GM12892 (cell line): ENCODE measurements at regions not wholly inside any gene's neighbourhood (a gene's known extent, or its start where the extent isn't known, plus 50 kb on each side); places are given as distances from the start of the nearest gene placed in this dataset.

Experiments used
- DNase-seq: peaks from one replicate; pipeline ENCODE4 v3.0.0; 2011; ENCODE audit not compliant: insufficient read length
- FAIRE-seq: peaks from 2 replicates; lab custom pipeline; 2011; peaks lifted over from hg19 to GRCh38; lab: Jason Lieb, UNC
- POLR2A ChIP-seq: IDR thresholded peaks from 2 replicates; pipeline ENCODE4 v1.6.1; 2011; ENCODE audit warnings: low read depth, low read length, control low read depth
- POLR2AphosphoS5 ChIP-seq: IDR thresholded peaks from 2 replicates; pipeline ENCODE4 v1.6.1; 2011; ENCODE audit warnings: low read depth, low read length, control low read depth
- TAF1 ChIP-seq: IDR thresholded peaks from 2 replicates; pipeline ENCODE4 v1.6.1; 2011; ENCODE audit warnings: low read depth, mild to moderate bottlenecking, control low read depth, low read length, borderline replicate concordance

GRCh38 chr22:48207919-48208535, 1445.6 kb downstream of the TBC1D22A start:
- FAIRE-seq (no peak), DNase-seq (no peak)
- TF ChIP-seq POLR2A, result no peak
- TF ChIP-seq POLR2AphosphoS5, result no peak
- TF ChIP-seq TAF1, result no peak

DNA sequence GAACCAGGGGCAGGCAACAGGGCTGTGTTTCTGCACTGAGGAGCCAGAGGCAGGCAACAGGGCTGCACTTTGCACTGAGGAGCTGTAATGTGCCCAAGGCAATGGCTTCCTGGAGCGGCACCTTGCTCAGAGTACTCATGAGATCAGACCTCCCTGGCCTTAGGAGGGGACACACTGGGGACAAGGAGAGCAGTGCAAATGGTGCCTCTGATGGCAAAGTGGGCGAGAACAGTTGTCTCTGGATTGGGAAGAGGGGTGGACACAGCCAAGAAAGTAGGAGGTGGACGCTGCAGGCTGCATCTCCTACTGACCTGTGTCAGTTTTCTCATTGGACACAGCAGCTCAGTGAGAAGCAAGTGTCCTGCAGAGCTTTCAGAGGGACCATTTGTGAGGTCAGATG, 1443.3 kb downstream of the TBC1D22A start:
- TF ChIP-seq TAF1, result no peak
- TF ChIP-seq POLR2A, result no peak
- no peak for TF ChIP-seq POLR2AphosphoS5
- FAIRE-seq, result no peak
- no peak for DNase-seq

DNA sequence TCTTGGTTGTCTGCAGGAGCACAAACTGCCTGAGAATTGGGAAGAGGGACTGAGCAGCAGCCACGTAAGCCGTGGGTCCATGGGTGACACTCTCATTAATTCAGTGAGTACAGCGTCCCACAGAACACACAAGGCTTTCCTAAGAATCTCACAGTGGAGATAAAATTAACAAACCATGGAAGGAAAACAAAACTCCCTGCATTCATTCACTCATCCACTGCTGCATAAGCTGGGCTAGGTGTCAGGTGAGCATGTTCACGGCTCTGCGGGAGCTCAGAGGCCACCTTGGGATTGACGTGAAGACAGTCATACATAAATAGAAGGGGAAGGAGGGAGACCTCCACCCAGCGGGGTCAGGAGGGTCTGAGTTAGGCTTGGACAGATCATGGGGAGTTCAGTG, 1442.7 kb downstream of the TBC1D22A start:
- DNase-seq (no peak), FAIRE-seq (no peak)
- TF ChIP-seq POLR2A, result no peak
- TF ChIP-seq POLR2AphosphoS5, result no peak
- TF ChIP-seq TAF1, result no peak

DNA sequence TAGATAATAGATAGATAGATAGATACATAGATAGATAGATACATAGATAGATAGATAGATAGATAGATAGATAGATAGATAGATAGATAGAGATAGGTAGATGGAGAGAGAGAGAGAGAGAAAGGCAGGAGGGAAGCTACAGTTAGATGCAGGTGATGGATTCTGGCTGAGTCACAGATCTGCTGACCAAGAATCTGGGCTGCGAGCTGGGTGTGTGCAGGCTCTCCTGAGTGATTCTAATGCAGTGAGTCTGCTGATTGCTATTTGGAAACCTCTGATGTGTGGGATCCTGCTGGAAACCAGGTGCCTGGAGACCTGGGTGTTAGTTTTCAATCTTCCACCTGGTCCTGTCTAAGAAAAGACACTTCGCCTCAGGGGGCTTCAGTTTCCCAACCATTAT, 1441.8 kb downstream of the TBC1D22A start:
- TF ChIP-seq POLR2AphosphoS5 (no peak), POLR2A (no peak), TAF1 (no peak)
- FAIRE-seq, result no peak

DNA sequence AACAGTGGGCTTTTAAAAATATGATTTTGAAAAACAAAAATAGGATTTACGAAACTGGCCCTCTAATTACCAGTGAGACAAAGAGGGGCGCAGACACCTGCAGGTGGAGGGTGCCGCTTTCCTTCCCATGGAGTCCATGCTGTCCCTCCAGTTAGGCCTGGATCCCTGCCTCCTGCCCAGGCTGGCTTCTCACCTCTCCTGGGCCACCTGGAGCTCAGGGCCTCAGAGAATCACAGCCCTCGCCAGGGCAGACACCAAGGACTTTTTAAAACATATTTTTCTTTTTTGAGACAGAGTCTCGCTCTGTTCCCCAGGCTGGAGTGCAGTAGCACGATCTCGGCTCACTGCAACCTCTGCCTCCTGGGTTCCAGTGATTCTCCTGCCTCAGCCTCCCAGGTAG, 1437.2 kb downstream of the TBC1D22A start:
- DNase-seq (no peak), FAIRE-seq (no peak)
- no peak for TF ChIP-seq POLR2AphosphoS5
- no peak for TF ChIP-seq POLR2A
- TF ChIP-seq TAF1, result no peak

More for the DNA sequence above, 1441.8 kb downstream of the TBC1D22A start:
- DNase-seq, result no peak

DNA sequence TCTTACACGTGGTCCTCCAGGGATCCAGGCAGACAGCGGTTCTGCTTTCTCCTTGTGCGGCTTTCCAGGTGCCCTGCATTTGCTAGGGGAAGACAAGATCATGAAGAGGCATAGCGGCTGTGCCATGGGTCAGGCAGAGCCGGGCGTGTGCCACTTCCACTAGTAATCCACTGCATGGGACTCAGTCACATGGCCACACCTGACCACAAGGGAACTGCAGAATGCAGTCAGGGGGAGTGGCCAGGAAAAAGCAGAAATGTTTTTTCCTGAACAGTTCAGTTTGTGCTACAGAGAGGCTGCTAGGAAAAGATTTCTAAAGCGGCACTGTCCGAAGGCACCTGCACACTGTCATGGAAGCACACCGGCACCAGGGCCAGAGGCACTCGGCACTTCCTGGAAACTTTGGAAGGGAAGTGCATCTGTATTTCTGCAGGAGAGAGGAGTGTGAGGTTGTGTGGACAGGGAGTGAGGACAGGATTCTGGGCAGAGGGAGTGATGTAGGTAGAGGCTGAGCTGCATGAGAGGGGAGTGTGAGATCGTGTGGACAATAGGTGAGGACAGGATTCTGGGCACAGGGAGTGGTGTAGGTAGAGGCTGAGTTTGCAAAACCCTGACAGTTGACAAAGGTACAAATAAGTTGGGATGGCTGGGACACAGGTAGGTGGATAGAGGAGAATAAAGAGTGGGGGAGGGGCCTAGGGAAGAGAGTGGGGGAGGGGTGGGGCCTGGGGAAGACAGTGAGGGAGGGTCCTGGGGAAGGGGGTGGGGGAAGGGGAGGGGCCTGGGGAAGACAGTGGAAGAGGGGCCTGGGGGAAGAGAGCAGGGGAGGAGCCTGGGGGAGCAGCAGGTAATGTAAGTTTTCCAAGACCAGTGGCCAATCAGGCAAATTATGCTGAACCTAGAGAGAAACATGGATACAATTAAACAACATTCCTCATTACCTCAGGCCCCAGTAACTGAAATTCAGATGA, 1436.3 kb downstream of the TBC1D22A start:
- TF ChIP-seq TAF1, result no peak
- TF ChIP-seq POLR2A, result no peak
- TF ChIP-seq POLR2AphosphoS5, result no peak
- FAIRE-seq, result no peak

DNA sequence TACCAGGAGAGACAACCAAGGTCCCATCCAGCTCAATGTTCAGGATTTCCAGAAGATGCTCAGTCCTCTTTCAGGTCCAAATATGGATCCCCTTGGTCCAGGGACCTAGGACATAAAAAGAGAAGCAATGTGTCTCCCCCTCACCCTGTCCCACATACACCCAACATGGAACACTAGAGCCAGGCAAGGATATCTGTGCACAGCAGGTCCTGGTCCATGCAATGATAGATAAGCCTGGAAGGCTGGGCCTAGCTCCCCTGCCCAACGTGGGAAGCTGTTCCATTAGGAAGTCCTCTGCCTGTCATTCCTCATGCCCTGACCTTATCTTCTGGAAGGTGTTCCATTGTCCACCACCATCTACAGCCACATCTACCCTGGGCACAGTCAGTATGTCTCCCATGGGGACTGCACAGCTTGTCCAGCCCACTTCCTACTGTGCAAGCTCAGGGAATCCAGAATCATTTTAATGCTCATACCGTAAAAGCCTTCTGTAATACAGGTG, 1434.8 kb downstream of the TBC1D22A start:
- no peak for FAIRE-seq
- TF ChIP-seq POLR2AphosphoS5, result no peak
- TF ChIP-seq POLR2A, result no peak
- TF ChIP-seq TAF1, result no peak
- no peak for DNase-seq

More for the DNA sequence above, 1436.3 kb downstream of the TBC1D22A start:
- DNase-seq, result no peak

- FAIRE-seq (no peak), DNase-seq (no peak)
- TF ChIP-seq TAF1, result no peak
- TF ChIP-seq POLR2A, result no peak
- no peak for TF ChIP-seq POLR2AphosphoS5
These were observed 1430.5 kb downstream of the TBC1D22A start for GRCh38 chr22:48192920-48193319.

- TF ChIP-seq TAF1 (no peak), POLR2AphosphoS5 (no peak), POLR2A (no peak)
- DNase-seq (no peak), FAIRE-seq (no peak)
These were observed 1429.6 kb downstream of the TBC1D22A start for GRCh38 chr22:48192071-48192470.

- no peak for TF ChIP-seq TAF1
- TF ChIP-seq POLR2A, result no peak
- TF ChIP-seq POLR2AphosphoS5, result no peak
- DNase-seq, result no peak
- no peak for FAIRE-seq
These were observed 1425.8 kb downstream of the TBC1D22A start for GRCh38 chr22:48188231-48188721.

- TF ChIP-seq POLR2AphosphoS5, result no peak
- TF ChIP-seq POLR2A, result no peak
- TF ChIP-seq TAF1, result no peak
- FAIRE-seq, result no peak
- no peak for DNase-seq
These were observed 1424.9 kb downstream of the TBC1D22A start for GRCh38 chr22:48187356-48187755.
